GM23248 (cell line): ENCODE measurements at regions not wholly inside any gene's neighbourhood (a gene's known extent, or its start where the extent isn't known, plus 50 kb on each side); places are given as distances from the start of the nearest gene placed in this dataset.

ENCODE experiments used
- EZH2 ChIP-seq: fragments of 200-600 bp; sonication (generic); IDR thresholded peaks from 2 replicates; pipeline ENCODE4 v1.6.1; 2018; ENCODE audit warnings: antibody characterized with exemption, mild to moderate bottlenecking; ENCODE audit not compliant: insufficient read depth, poor library complexity, severe bottlenecking
- EZH2phosphoT487 ChIP-seq: fragments of 200-600 bp; sonication (generic); IDR thresholded peaks from 2 replicates; pipeline ENCODE4 v1.6.1; 2018; ENCODE audit warnings: antibody characterized with exemption, moderate library complexity, mild to moderate bottlenecking, low read depth; ENCODE audit not compliant: insufficient read depth

- TF ChIP-seq EZH2 = no peak
- no peak for TF ChIP-seq EZH2phosphoT487
Measured at GRCh38 chrX:113770806-113771205, 813.1 kb upstream of the HTR2C start.
